HFFc6 (cell line): ENCODE measurements at regions not wholly inside any gene's neighbourhood (a gene's known extent, or its start where the extent isn't known, plus 50 kb on each side); places are given as distances from the start of the nearest gene placed in this dataset.

Experiments
- DNase-seq: peaks from one replicate; pipeline ENCODE4 v3.0.0-alpha.2; 2018
- H3K27ac Mint-ChIP-seq: 2 replicates; pipeline ENCODE4 v1.8.0; 2020; ENCODE audit warnings: mild to moderate bottlenecking, mixed read lengths
- H3K27me3 Mint-ChIP-seq: 2 replicates; pipeline ENCODE4 v1.8.0; 2021; ENCODE audit warnings: mild to moderate bottlenecking, moderate library complexity, mixed read lengths; ENCODE audit not compliant: insufficient read depth
- H3K36me3 Mint-ChIP-seq: 2 replicates; pipeline ENCODE4 v1.8.0; 2021; ENCODE audit warnings: low read depth, mixed read lengths
- H3K4me1 Mint-ChIP-seq: 2 replicates; pipeline ENCODE4 v1.8.0; 2020; ENCODE audit warnings: low read depth, mixed read lengths
- H3K4me3 Mint-ChIP-seq: 2 replicates; pipeline ENCODE4 v1.8.0; 2020; ENCODE audit warnings: mild to moderate bottlenecking, moderate library complexity, mixed read lengths
- H3K9me3 Mint-ChIP-seq: 2 replicates; pipeline ENCODE4 v1.8.0; 2020; ENCODE audit warnings: mild to moderate bottlenecking, mixed read lengths
- TF ChIP-seq, protein P1 (sequence below): fragments of 200-600 bp; sonication (generic); IDR thresholded peaks from 2 replicates; pipeline ENCODE4 v1.5.0; 2021; ENCODE audit warnings: antibody characterized with exemption, mild to moderate bottlenecking

DNA sequence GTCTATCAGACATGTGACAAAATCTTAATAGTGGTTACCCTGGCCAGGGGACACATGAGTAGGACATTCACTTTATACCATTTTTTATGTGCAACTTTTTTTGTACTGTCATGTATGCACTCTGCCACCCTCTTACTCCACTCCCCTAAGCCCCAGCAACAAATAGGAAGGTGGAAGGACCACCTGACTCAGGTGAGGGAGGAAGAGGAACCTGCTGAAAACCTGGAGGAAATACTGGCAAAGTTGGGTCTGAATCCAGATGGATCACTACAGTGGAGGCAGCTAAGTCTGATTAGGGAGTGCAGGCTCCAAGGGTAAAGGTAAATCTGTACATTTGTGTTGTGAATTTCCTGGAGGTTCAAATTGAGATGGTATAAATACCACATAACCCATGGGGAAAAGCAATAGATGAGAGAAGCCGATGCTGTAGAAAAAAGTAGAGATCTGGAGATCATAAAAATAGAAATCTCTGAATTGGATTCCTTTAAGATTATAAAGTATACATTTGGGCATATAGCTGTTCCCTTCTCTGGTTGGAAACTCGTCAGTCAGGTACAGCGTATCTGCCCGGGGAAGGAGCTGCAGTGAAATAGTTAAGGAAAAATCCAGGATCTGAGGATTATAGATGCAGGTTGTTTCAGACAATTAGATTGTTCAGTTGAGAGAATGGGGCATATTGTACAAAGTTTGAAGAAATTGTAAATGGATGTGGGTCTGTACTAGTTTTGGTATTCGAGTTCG, 52.2 kb upstream of the OR9Q1 start:
- H3K4me3 Mint-ChIP-seq = no peak overlapping the region
- H3K36me3 Mint-ChIP-seq = no peaks in the 10 kb centered on the region
- no peak for DNase-seq
- H3K27me3 Mint-ChIP-seq = peaks cover 1% of the 10 kb centered on the region; the same call in 1 of the 2 replicates
- no peaks in the 10 kb centered on the region for H3K4me1 Mint-ChIP-seq
- TF ChIP-seq, protein P1, sequence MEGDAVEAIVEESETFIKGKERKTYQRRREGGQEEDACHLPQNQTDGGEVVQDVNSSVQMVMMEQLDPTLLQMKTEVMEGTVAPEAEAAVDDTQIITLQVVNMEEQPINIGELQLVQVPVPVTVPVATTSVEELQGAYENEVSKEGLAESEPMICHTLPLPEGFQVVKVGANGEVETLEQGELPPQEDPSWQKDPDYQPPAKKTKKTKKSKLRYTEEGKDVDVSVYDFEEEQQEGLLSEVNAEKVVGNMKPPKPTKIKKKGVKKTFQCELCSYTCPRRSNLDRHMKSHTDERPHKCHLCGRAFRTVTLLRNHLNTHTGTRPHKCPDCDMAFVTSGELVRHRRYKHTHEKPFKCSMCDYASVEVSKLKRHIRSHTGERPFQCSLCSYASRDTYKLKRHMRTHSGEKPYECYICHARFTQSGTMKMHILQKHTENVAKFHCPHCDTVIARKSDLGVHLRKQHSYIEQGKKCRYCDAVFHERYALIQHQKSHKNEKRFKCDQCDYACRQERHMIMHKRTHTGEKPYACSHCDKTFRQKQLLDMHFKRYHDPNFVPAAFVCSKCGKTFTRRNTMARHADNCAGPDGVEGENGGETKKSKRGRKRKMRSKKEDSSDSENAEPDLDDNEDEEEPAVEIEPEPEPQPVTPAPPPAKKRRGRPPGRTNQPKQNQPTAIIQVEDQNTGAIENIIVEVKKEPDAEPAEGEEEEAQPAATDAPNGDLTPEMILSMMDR = no peak
- no peaks in the 10 kb centered on the region for H3K9me3 Mint-ChIP-seq
- H3K27ac Mint-ChIP-seq = no peak overlapping the region

DNA sequence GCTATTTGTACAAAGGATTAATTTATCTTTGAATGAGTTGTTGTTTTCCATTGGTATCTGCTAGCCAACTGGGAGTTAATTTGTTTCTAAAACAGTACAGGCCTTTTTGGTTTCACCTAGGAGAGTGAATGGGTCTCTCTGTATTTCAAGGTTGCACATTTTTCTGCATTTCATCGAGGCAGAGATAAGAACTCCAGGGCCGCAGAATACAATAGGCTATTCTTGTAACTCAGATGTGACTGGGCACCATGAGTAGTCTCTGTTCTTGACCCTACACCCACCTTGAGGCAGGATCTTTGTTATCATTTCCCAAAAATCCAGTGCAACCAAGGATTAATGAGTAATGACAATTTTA, 51.7 kb upstream of the OR9Q1 start:
- no peak for DNase-seq
- TF ChIP-seq, protein P1 = no peak
- H3K36me3 Mint-ChIP-seq = no peaks in the 10 kb centered on the region
- peaks cover 1% of the 10 kb centered on the region; the same call in 1 of the 2 replicates for H3K27me3 Mint-ChIP-seq
- no peaks in the 10 kb centered on the region for H3K4me1 Mint-ChIP-seq
- H3K9me3 Mint-ChIP-seq = no peaks in the 10 kb centered on the region
- H3K27ac Mint-ChIP-seq = no peak overlapping the region
- H3K4me3 Mint-ChIP-seq = no peak overlapping the region
